GM12878 (cell line): ENCODE measurements at regions not wholly inside any gene's neighbourhood (a gene's known extent, or its start where the extent isn't known, plus 50 kb on each side); places are given as distances from the start of the nearest gene placed in this dataset.

Experiments
- BCLAF1 ChIP-seq: fragments of 450-650 bp; IDR thresholded peaks from 2 replicates; pipeline ENCODE4 v1.6.1; 2017; ENCODE audit warnings: antibody characterized with exemption, mild to moderate bottlenecking, moderate library complexity
- CUX1 ChIP-seq: IDR thresholded peaks from 2 replicates; pipeline ENCODE4 v1.6.1; 2012; ENCODE audit warnings: improper control_type of control experiment, low read depth, low read length; ENCODE audit not compliant: insufficient replicate concordance
- E2F8 ChIP-seq: fragments of 450-650 bp; IDR thresholded peaks from 2 replicates; pipeline ENCODE4 v1.6.1; 2018; ENCODE audit warnings: mild to moderate bottlenecking, low read depth, moderate library complexity; ENCODE audit not compliant: partially characterized antibody
- E4F1 ChIP-seq: fragments of 450-650 bp; IDR thresholded peaks from 2 replicates; pipeline ENCODE4 v1.6.1; 2018; ENCODE audit warnings: borderline replicate concordance, mild to moderate bottlenecking; ENCODE audit not compliant: partially characterized antibody
- IKZF1 ChIP-seq: fragments of 450-650 bp; conservative IDR thresholded peaks from 2 replicates; pipeline ENCODE4 v1.6.1; 2017; ENCODE audit warnings: antibody characterized with exemption, mild to moderate bottlenecking
- MEF2A ChIP-seq: IDR thresholded peaks from 2 replicates; pipeline ENCODE4 v1.6.1; 2011; ENCODE audit warnings: low read depth, mild to moderate bottlenecking, low read length, moderate library complexity; ENCODE audit not compliant: insufficient read depth
- MTA2 ChIP-seq: fragments of 450-650 bp; IDR thresholded peaks from 2 replicates; pipeline ENCODE4 v1.6.1; 2016; ENCODE audit warnings: low read depth, mild to moderate bottlenecking, moderate library complexity
- NFYA ChIP-seq: IDR thresholded peaks from 2 replicates; pipeline ENCODE4 v1.6.1; 2011; ENCODE audit warnings: low read depth, mild to moderate bottlenecking, low read length, improper control_type of control experiment, borderline replicate concordance
- PAX5 ChIP-seq: IDR thresholded peaks from 2 replicates; pipeline ENCODE4 v1.6.1; 2011; ENCODE audit warnings: low read depth, low read length, borderline replicate concordance
- RUNX3 ChIP-seq: IDR thresholded peaks from 2 replicates; pipeline ENCODE4 v1.6.1; 2012; ENCODE audit warnings: low read length, inconsistent platforms
- SMAD5 ChIP-seq: IDR thresholded peaks from 2 replicates; pipeline ENCODE4 v1.6.1; 2016; ENCODE audit warnings: antibody characterized with exemption, low read depth
- SMARCA5 ChIP-seq: fragments of 450-650 bp; IDR thresholded peaks from 2 replicates; pipeline ENCODE4 v1.6.1; 2017; ENCODE audit warnings: mild to moderate bottlenecking
- YY1 ChIP-seq: IDR thresholded peaks from 2 replicates; pipeline ENCODE4 v1.6.1; 2011; ENCODE audit warnings: low read depth, mild to moderate bottlenecking, low read length
- TF ChIP-seq, protein P1 (sequence below), 3 experiments: IDR thresholded peaks in 2 of 3; conservative IDR thresholded peaks in 1 of 3; 2 replicates each; pipeline ENCODE4 v1.5.1; 2011; ENCODE audit warnings: low read depth in 3 of 3, low read length in 3 of 3, mild to moderate bottlenecking in 3 of 3, control low read depth in 2 of 3, moderate library complexity in 2 of 3, inconsistent platforms in 1 of 3, mixed read lengths in 1 of 3; ENCODE audit not compliant: control insufficient read depth in 2 of 3, insufficient read depth in 1 of 3; ENCODE audit errors: extremely low read depth in 1 of 3

- no peak for TF ChIP-seq CUX1
- TF ChIP-seq PAX5, result no peak
- TF ChIP-seq, protein P1, sequence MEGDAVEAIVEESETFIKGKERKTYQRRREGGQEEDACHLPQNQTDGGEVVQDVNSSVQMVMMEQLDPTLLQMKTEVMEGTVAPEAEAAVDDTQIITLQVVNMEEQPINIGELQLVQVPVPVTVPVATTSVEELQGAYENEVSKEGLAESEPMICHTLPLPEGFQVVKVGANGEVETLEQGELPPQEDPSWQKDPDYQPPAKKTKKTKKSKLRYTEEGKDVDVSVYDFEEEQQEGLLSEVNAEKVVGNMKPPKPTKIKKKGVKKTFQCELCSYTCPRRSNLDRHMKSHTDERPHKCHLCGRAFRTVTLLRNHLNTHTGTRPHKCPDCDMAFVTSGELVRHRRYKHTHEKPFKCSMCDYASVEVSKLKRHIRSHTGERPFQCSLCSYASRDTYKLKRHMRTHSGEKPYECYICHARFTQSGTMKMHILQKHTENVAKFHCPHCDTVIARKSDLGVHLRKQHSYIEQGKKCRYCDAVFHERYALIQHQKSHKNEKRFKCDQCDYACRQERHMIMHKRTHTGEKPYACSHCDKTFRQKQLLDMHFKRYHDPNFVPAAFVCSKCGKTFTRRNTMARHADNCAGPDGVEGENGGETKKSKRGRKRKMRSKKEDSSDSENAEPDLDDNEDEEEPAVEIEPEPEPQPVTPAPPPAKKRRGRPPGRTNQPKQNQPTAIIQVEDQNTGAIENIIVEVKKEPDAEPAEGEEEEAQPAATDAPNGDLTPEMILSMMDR (IDR thresholded peaks at IDR 0.05 in 2 of 3, conservative IDR thresholded peaks at IDR 0.05 in 1 of 3; ENCODE audit: control insufficient read depth in 2 of 3, extremely low read depth in 1 of 3, insufficient read depth in 1 of 3, low read depth in 3 of 3, low read length in 3 of 3), result no peak
- TF ChIP-seq MEF2A, result no peak
- TF ChIP-seq YY1, result no peak
- peak; percentile 36; the same call in 1 of the 2 replicates for TF ChIP-seq IKZF1
- TF ChIP-seq E2F8, result no peak
- TF ChIP-seq SMAD5, result no peak
- TF ChIP-seq MTA2, result no peak
- no peak for TF ChIP-seq SMARCA5
- no peak for TF ChIP-seq BCLAF1
- no peak for TF ChIP-seq E4F1
- TF ChIP-seq RUNX3, result peak; percentile 38
- TF ChIP-seq NFYA, result no peak
Measured at GRCh38 chr11:86141727-86142126, 72.8 kb upstream of the PICALM start (continued).
